HCT116 (cell line): ENCODE measurements at regions not wholly inside any gene's neighbourhood (a gene's known extent, or its start where the extent isn't known, plus 50 kb on each side); places are given as distances from the start of the nearest gene placed in this dataset.

Experiments used
- ATAC-seq: fragments of 200-7000 bp; cut with Tn5 transposase; 2 replicates; pipeline ENCODE4 v1.9.1; 2020; ENCODE audit warnings: mild to moderate bottlenecking, moderate library complexity
- BruUV-seq: library from RNA; stranded (reverse); fragments of 400-500 nt; replicated peaks from 2 replicates; lab custom pipeline; 2021; lab: Mats Ljungman, UMichigan
- CTCF ChIA-PET: fragments of 300-600 bp; sonication (Branson Sonifier 250); formaldehyde crosslinking; loops from one replicate; lab custom pipeline; 2021; ENCODE audit warnings: antibody characterized with exemption; lab: Charles Lee
- POLR2A ChIA-PET: fragments of 300-600, 350-600 bp; sonication (Branson Sonifier 250); formaldehyde crosslinking; loops from one replicate; lab custom pipeline; 2021; ENCODE audit warnings: antibody characterized with exemption; lab: Charles Lee
- RAD21 ChIA-PET, 2 experiments: fragments of 300-600 bp; sonication (Branson Sonifier 250); formaldehyde crosslinking; loops; one replicate each; lab custom pipeline; 2023; ENCODE audit warnings: low total read pairs in 2 of 2; ENCODE audit not compliant: uncharacterized antibody in 2 of 2, unreplicated experiment in 2 of 2, low non-redundant PET in 1 of 2; lab: Charles Lee
- DNase-seq: peaks from one replicate; pipeline ENCODE4 v3.0.0-alpha.2; 2010; ENCODE audit warnings: low read depth, low spot score
- H2AFZ ChIP-seq: fragments of 200-600 bp; shearing (Covaris generic), sonication (generic); 2 replicates; pipeline ENCODE4 v1.6.1; 2017; ENCODE audit warnings: low read depth, mixed run types, mixed read lengths, antibody characterized with exemption, low read length; ENCODE audit not compliant: poor library complexity, severe bottlenecking
- H3K27ac ChIP-seq: 2 replicates; pipeline ENCODE4 v1.5.1; 2012; ENCODE audit warnings: low read depth, low read length
- H3K27me3 ChIP-seq: fragments of 200-600 bp; sonication (generic); 2 replicates; pipeline ENCODE4 v1.6.1; 2016; ENCODE audit warnings: mixed run types, low read length, mixed read lengths; ENCODE audit not compliant: insufficient read depth
- H3K36me3 ChIP-seq, 2 experiments: fragments of 200-500 bp in 1 of 2; fragments of 200-600 bp in 1 of 2; sonication (Bioruptor generic) in 1 of 2; sonication (generic) in 1 of 2; 2 replicates each; pipeline versions ENCODE4 v1.5.1 to v1.6.1; 2014 to 2016; ENCODE audit warnings: low read length in 2 of 2, inconsistent platforms in 1 of 2, mixed read lengths in 1 of 2, mixed run types in 1 of 2; ENCODE audit not compliant: insufficient read depth in 2 of 2, control insufficient read depth in 1 of 2
- H3K4me1 ChIP-seq, 2 experiments: fragments of 200-600 bp in 1 of 2; sonication (generic) in 1 of 2; 2 replicates each; pipeline versions ENCODE4 v1.5.1 to v1.6.1; 2012 to 2017; ENCODE audit warnings: low read length in 2 of 2, inconsistent platforms in 1 of 2, mild to moderate bottlenecking in 1 of 2, mixed read lengths in 1 of 2, mixed run types in 1 of 2, moderate library complexity in 1 of 2; ENCODE audit not compliant: insufficient read depth in 2 of 2, control insufficient read depth in 1 of 2
- H3K4me2 ChIP-seq: fragments of 200-600 bp; sonication (generic); 2 replicates; pipeline ENCODE4 v1.6.1; 2017; ENCODE audit warnings: mixed run types, low read length, mixed read lengths
- H3K4me3 ChIP-seq, 2 experiments: fragments of 200-600 bp in 1 of 2; sonication (generic) in 1 of 2; replicated peaks in 1 of 2; 2 replicates each; pipeline ENCODE4 v1.5.1; 2011 to 2016; ENCODE audit warnings: low read length in 2 of 2, control low read depth in 1 of 2, low read depth in 1 of 2, mild to moderate bottlenecking in 1 of 2, mixed read lengths in 1 of 2, mixed run types in 1 of 2
- H3K79me2 ChIP-seq: fragments of 200-600 bp; sonication (generic); 2 replicates; pipeline ENCODE4 v1.6.1; 2017; ENCODE audit warnings: mild to moderate bottlenecking, mixed run types, low read length, moderate library complexity, mixed read lengths; ENCODE audit not compliant: insufficient read depth
- H3K9ac ChIP-seq: fragments of 200-600 bp; sonication (generic); 2 replicates; pipeline ENCODE4 v1.6.1; 2016; ENCODE audit warnings: low read length, mixed read lengths
- H3K9me2 ChIP-seq: fragments of 200-600 bp; sonication (generic), shearing (Covaris generic); 2 replicates; pipeline ENCODE4 v1.6.1; 2017; ENCODE audit warnings: mixed run types, mild to moderate bottlenecking, moderate library complexity; ENCODE audit not compliant: insufficient read depth
- H3K9me3 ChIP-seq, 2 experiments: fragments of 200-500 bp in 1 of 2; fragments of 200-600 bp in 1 of 2; sonication (Bioruptor generic) in 1 of 2; sonication (generic) in 1 of 2; 2 replicates each; pipeline ENCODE4 v1.6.1; 2014 to 2017; ENCODE audit warnings: low read length in 2 of 2, mixed read lengths in 2 of 2, inconsistent platforms in 1 of 2, low read depth in 1 of 2, mild to moderate bottlenecking in 1 of 2, mixed run types in 1 of 2, moderate library complexity in 1 of 2; ENCODE audit not compliant: control insufficient read depth in 1 of 2, insufficient read depth in 1 of 2
- H4K20me1 ChIP-seq: fragments of 200-600 bp; sonication (generic), shearing (Covaris generic); 2 replicates; pipeline ENCODE4 v1.6.1; 2017; ENCODE audit warnings: mixed run types, mild to moderate bottlenecking, moderate library complexity; ENCODE audit not compliant: insufficient read depth
- CBX3 ChIP-seq: IDR thresholded peaks from 2 replicates; pipeline ENCODE4 v1.6.1; 2012; ENCODE audit warnings: low read depth
- CTCF ChIP-seq, 3 experiments: fragments of 200-600 bp in 1 of 3; sonication (generic) in 1 of 3; IDR thresholded peaks in 2 of 3; conservative IDR thresholded peaks in 1 of 3; 2 replicates each; pipeline ENCODE4 v1.5.1; 2012 to 2017; ENCODE audit warnings: low read depth in 2 of 3, low read length in 2 of 3, antibody characterized with exemption in 1 of 3, borderline replicate concordance in 1 of 3, control low read depth in 1 of 3, mild to moderate bottlenecking in 1 of 3, mixed read lengths in 1 of 3, mixed run types in 1 of 3, moderate library complexity in 1 of 3; ENCODE audit not compliant: insufficient read depth in 1 of 3
- EZH2 ChIP-seq: fragments of 200-600 bp; sonication (generic); IDR thresholded peaks from 2 replicates; pipeline ENCODE4 v1.6.1; 2017; ENCODE audit warnings: antibody characterized with exemption, mixed run types
- EZH2phosphoT487 ChIP-seq: fragments of 200-600 bp; IDR thresholded peaks from 2 replicates; pipeline ENCODE4 v1.6.1; 2018; ENCODE audit warnings: antibody characterized with exemption, borderline replicate concordance
- JUND ChIP-seq: IDR thresholded peaks from 2 replicates; pipeline ENCODE4 v1.6.1; 2012
- POLR2A ChIP-seq: IDR thresholded peaks from 2 replicates; pipeline ENCODE4 v1.7.0; 2011; ENCODE audit warnings: borderline replicate concordance; ENCODE audit not compliant: insufficient read depth, insufficient read length; ENCODE audit errors: extremely low read depth
- POLR2AphosphoS5 ChIP-seq: IDR thresholded peaks from 2 replicates; pipeline ENCODE4 v1.6.1; 2011; ENCODE audit warnings: mild to moderate bottlenecking, low read depth, low read length, moderate library complexity
- SIN3A ChIP-seq: IDR thresholded peaks from 2 replicates; pipeline ENCODE4 v1.6.1; 2012; ENCODE audit warnings: low read depth
- TCF7L2 ChIP-seq: IDR thresholded peaks from 2 replicates; pipeline ENCODE4 v1.7.0; 2011; ENCODE audit warnings: borderline replicate concordance, inconsistent platforms; ENCODE audit not compliant: insufficient read depth, insufficient read length; ENCODE audit errors: extremely low read depth
- YY1 ChIP-seq: IDR thresholded peaks from 2 replicates; pipeline ENCODE4 v1.6.1; 2011; ENCODE audit warnings: low read length, low read depth, moderate library complexity, mild to moderate bottlenecking; ENCODE audit not compliant: insufficient replicate concordance; ENCODE audit errors: extremely low read depth
- ZNF274 ChIP-seq: fragments of 200-500 bp; sonication (Bioruptor generic); IDR thresholded peaks from 2 replicates; pipeline ENCODE4 v1.6.1; 2014; ENCODE audit warnings: mild to moderate bottlenecking, low read depth, low read length, inconsistent platforms
- intact Hi-C: fragments of 100-400 bp; cut with micrococcal nuclease; formaldehyde crosslinking; loops from 2 replicates; pipeline ENCODE4 v1.10.0; 2022
- TF ChIP-seq, protein P1 (sequence below): IDR thresholded peaks from 2 replicates; pipeline ENCODE4 v1.6.1; 2012
- TF ChIP-seq, protein P2 (sequence below): IDR thresholded peaks from 2 replicates; pipeline ENCODE4 v1.6.1; 2012; ENCODE audit warnings: low read depth

DNA sequence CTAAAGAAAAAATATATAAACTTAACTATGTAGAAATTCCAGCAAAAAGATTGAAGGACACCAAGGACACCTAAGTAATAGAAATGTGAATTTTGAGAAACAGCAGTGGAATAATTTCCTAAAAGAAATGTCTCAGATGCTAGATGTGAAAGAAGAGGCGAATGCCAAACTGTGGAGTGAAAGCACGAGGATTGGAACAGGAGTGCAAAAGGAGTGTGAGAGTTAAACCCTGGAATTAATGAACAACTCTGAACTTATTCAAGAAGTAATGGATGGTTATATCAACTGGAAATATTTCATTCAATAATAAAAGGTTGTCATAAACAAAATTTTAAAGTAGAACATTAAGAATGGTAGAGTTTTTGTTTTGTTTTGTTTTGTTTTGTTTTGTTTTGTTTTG, 78.5 kb upstream of the SGIP1 start:
- no peak for ATAC-seq

DNA sequence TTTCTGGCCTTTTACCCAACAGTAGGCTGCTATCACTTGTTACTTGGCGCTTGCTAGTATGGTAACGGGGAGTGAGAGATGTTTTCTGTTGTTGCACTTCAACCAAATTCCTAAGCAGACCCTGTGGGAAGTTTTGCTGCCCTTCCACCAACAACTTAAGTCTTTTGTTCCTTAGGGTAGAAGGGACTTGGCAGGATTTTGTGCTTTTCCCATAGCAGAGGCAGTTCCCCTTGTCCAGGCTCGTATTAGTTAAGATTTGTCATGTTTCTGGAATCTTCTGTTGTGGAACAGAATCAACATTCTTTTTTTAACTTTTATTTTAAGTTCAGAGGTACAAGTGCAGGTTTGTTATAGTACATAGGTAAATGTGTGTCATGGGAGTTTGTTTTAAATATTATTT, 73.2 kb upstream of the SGIP1 start:
- no peak overlapping the region for H2AFZ ChIP-seq
- no peaks in the 10 kb centered on the region for H3K4me1 ChIP-seq
- POLR2A ChIA-PET, result no interaction called here
- ATAC-seq, result no peak
- H3K9ac ChIP-seq, result no peak overlapping the region
- RAD21 ChIA-PET, result no interaction called here
- no peaks in the 10 kb centered on the region for H3K27me3 ChIP-seq
- intact Hi-C loops, result no loop called here
- no peaks in the 10 kb centered on the region for H3K79me2 ChIP-seq
- CTCF ChIA-PET, result no interaction called here
- BruUV-seq, result no TSS peak
- no peaks in the 10 kb centered on the region for H3K9me3 ChIP-seq
- H3K27ac ChIP-seq, result no peak overlapping the region
- no peaks in the 10 kb centered on the region for H4K20me1 ChIP-seq
- no peak overlapping the region for H3K4me2 ChIP-seq
- no peak for DNase-seq
- H3K4me3 ChIP-seq, result no peak overlapping the region
- TF ChIP-seq EZH2phosphoT487 (no peak), TCF7L2 (no peak), EZH2 (no peak), JUND (no peak), CBX3 (no peak), POLR2A (no peak), YY1 (no peak), SIN3A (no peak), ZNF274 (no peak), CTCF (IDR thresholded peaks at IDR 0.05 in 2 of 3, conservative IDR thresholded peaks at IDR 0.05 in 1 of 3; ENCODE audit: borderline replicate concordance in 1 of 3, insufficient read depth in 1 of 3, low read depth in 2 of 3, low read length in 2 of 3) (no peak)
- TF ChIP-seq, protein P1, sequence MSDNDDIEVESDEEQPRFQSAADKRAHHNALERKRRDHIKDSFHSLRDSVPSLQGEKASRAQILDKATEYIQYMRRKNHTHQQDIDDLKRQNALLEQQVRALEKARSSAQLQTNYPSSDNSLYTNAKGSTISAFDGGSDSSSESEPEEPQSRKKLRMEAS, result no peak
- TF ChIP-seq, protein P2, sequence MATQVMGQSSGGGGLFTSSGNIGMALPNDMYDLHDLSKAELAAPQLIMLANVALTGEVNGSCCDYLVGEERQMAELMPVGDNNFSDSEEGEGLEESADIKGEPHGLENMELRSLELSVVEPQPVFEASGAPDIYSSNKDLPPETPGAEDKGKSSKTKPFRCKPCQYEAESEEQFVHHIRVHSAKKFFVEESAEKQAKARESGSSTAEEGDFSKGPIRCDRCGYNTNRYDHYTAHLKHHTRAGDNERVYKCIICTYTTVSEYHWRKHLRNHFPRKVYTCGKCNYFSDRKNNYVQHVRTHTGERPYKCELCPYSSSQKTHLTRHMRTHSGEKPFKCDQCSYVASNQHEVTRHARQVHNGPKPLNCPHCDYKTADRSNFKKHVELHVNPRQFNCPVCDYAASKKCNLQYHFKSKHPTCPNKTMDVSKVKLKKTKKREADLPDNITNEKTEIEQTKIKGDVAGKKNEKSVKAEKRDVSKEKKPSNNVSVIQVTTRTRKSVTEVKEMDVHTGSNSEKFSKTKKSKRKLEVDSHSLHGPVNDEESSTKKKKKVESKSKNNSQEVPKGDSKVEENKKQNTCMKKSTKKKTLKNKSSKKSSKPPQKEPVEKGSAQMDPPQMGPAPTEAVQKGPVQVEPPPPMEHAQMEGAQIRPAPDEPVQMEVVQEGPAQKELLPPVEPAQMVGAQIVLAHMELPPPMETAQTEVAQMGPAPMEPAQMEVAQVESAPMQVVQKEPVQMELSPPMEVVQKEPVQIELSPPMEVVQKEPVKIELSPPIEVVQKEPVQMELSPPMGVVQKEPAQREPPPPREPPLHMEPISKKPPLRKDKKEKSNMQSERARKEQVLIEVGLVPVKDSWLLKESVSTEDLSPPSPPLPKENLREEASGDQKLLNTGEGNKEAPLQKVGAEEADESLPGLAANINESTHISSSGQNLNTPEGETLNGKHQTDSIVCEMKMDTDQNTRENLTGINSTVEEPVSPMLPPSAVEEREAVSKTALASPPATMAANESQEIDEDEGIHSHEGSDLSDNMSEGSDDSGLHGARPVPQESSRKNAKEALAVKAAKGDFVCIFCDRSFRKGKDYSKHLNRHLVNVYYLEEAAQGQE, result no peak
- H3K36me3 ChIP-seq, result no peaks in the 10 kb centered on the region
- peaks cover 8% of the 10 kb centered on the region; the same call in 1 of the 2 replicates for H3K9me2 ChIP-seq

More for the DNA sequence above, 78.5 kb upstream of the SGIP1 start:
- Histone ChIP-seq H3K27me3 (no peaks in the 10 kb centered on the region), H4K20me1 (no peaks in the 10 kb centered on the region), H3K4me3 (no peak overlapping the region), H3K9me3 (no peaks in the 10 kb centered on the region), H3K9me2 (peaks cover 8% of the 10 kb centered on the region; the same call in 1 of the 2 replicates), H3K27ac (no peak overlapping the region), H2AFZ (no peak overlapping the region), H3K36me3 (no peaks in the 10 kb centered on the region), H3K4me1 (no peaks in the 10 kb centered on the region), H3K79me2 (no peaks in the 10 kb centered on the region), H3K4me2 (no peak overlapping the region), H3K9ac (no peak overlapping the region)
- intact Hi-C loops, result no loop called here
- no TSS peak for BruUV-seq
- RAD21 ChIA-PET, result no interaction called here
- CTCF ChIA-PET, result no interaction called here
- no peak for DNase-seq
- POLR2A ChIA-PET, result no interaction called here
- TF ChIP-seq POLR2AphosphoS5, result no peak
